ENCODE measurements at regions not wholly inside any gene's neighbourhood (a gene's known extent, or its start where the extent isn't known, plus 50 kb on each side); places are given as distances from the start of the nearest gene placed in this dataset.

DNA sequence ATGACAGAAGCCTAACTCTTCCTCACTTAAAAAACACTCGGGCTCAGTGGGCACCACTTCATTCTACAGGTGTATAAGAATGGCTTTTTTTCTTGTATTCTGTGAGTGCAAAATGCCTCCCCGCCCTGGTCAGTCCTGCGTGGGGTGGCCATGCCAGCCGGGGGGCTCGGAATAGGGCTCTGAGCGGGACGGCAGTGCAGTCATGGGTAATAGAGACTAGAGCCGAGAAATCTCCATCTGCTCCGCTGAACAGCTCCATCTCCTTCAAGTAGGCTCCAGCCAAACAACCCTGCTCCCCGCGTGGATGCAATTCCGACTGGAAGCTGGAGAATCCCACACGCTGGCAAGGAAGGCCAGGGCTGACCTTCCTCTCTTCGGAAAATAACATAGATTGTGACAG lies 317.0 kb upstream of the IRX4 start:
- Histone ChIP-seq H3K27ac (ENCODE audit: low read length) (no peak overlapping the region), H3K27me3 (ENCODE audit: insufficient read depth, low read depth, low read length) (peaks cover 85% of the 10 kb centered on the region), H3K9me2 (ENCODE audit: insufficient read depth, low read length) (no peaks in the 10 kb centered on the region), H3K4me2 (ENCODE audit: low read length) (no peak overlapping the region), H3K4me3 (ENCODE audit: low read length) (no peak overlapping the region), H3K36me3 (ENCODE audit: insufficient read depth, low read length) (no peaks in the 10 kb centered on the region), H3F3A (ENCODE audit: insufficient read depth, low read length, poor library complexity, severe bottlenecking) (no peaks in the 10 kb centered on the region), H4K20me1 (ENCODE audit: insufficient read depth) (no peaks in the 10 kb centered on the region), H3K9me3 (ENCODE audit: low read length) (no peaks in the 10 kb centered on the region), H3K79me2 (replicated peaks; ENCODE audit: insufficient read depth, low read length) (no peaks in the 10 kb centered on the region), H2AFZ (ENCODE audit: low read depth, low read length) (no peak overlapping the region), H3K9ac (ENCODE audit: low read length) (no peak overlapping the region)
- TF ChIP-seq EP300 (conservative IDR thresholded peaks at IDR 0.05; ENCODE audit: poor library complexity, severe bottlenecking) (no peak), REST (IDR thresholded peaks at IDR 0.05; ENCODE audit: borderline replicate concordance) (no peak), RAD21 (conservative IDR thresholded peaks at IDR 0.05) (no peak), EZH2 (IDR thresholded peaks at IDR 0.05; ENCODE audit: borderline replicate concordance, insufficient read depth, low read length, poor library complexity, severe bottlenecking) (no peak), MXI1 (conservative IDR thresholded peaks at IDR 0.05; ENCODE audit: poor library complexity, severe bottlenecking) (no peak), CTCF (IDR thresholded peaks at IDR 0.05; ENCODE audit: poor library complexity, severe bottlenecking) (no peak)

- H3K9me3 ChIP-seq (ENCODE audit: low read length), result no peaks in the 10 kb centered on the region
- no peaks in the 10 kb centered on the region for H3K79me2 ChIP-seq (replicated peaks; ENCODE audit: insufficient read depth, low read length)
- H2AFZ ChIP-seq (ENCODE audit: low read depth, low read length), result no peak overlapping the region
- H3K36me3 ChIP-seq (ENCODE audit: insufficient read depth, low read length), result no peaks in the 10 kb centered on the region
- no peak overlapping the region for H3K4me2 ChIP-seq (ENCODE audit: low read length)
- peak overlapping the region; percentile 24 for H3K4me3 ChIP-seq (ENCODE audit: low read length)
- no peak overlapping the region for H3K9ac ChIP-seq (ENCODE audit: low read length)
- H3K27me3 ChIP-seq (ENCODE audit: insufficient read depth, low read depth, low read length), result peaks cover 69% of the 10 kb centered on the region
- no peaks in the 10 kb centered on the region for H3F3A ChIP-seq (ENCODE audit: insufficient read depth, low read length, poor library complexity, severe bottlenecking)
- TF ChIP-seq SMC3 (conservative IDR thresholded peaks at IDR 0.05; ENCODE audit: poor library complexity) (no peak), TAF1 (IDR thresholded peaks at IDR 0.05; ENCODE audit: low read depth) (no peak), POLR2AphosphoS5 (IDR thresholded peaks at IDR 0.05) (no peak), EP300 (conservative IDR thresholded peaks at IDR 0.05; ENCODE audit: poor library complexity, severe bottlenecking) (no peak), RAD21 (conservative IDR thresholded peaks at IDR 0.05) (no peak), CTCF (IDR thresholded peaks at IDR 0.05; ENCODE audit: poor library complexity, severe bottlenecking) (no peak), EZH2 (IDR thresholded peaks at IDR 0.05; ENCODE audit: borderline replicate concordance, insufficient read depth, low read length, poor library complexity, severe bottlenecking) (no peak), MXI1 (conservative IDR thresholded peaks at IDR 0.05; ENCODE audit: poor library complexity, severe bottlenecking) (no peak), REST (IDR thresholded peaks at IDR 0.05; ENCODE audit: borderline replicate concordance) (no peak)
- H3K9me2 ChIP-seq (ENCODE audit: insufficient read depth, low read length), result no peaks in the 10 kb centered on the region
- no peak overlapping the region for H3K27ac ChIP-seq (ENCODE audit: low read length)
- H4K20me1 ChIP-seq (ENCODE audit: insufficient read depth), result no peaks in the 10 kb centered on the region
Measured at GRCh38 chr5:2196989-2197619, 314.4 kb upstream of the IRX4 start.

Data from neural cell (in vitro differentiated cells).